ENCODE measurements at regions not wholly inside any gene's neighbourhood (a gene's known extent, or its start where the extent isn't known, plus 50 kb on each side); places are given as distances from the start of the nearest gene placed in this dataset.
"Not testable (repeated sequence)": the region's sequence is repeated elsewhere in the genome, so short reads cannot be mapped to it uniquely, and the experiment has no call there.

DNA sequence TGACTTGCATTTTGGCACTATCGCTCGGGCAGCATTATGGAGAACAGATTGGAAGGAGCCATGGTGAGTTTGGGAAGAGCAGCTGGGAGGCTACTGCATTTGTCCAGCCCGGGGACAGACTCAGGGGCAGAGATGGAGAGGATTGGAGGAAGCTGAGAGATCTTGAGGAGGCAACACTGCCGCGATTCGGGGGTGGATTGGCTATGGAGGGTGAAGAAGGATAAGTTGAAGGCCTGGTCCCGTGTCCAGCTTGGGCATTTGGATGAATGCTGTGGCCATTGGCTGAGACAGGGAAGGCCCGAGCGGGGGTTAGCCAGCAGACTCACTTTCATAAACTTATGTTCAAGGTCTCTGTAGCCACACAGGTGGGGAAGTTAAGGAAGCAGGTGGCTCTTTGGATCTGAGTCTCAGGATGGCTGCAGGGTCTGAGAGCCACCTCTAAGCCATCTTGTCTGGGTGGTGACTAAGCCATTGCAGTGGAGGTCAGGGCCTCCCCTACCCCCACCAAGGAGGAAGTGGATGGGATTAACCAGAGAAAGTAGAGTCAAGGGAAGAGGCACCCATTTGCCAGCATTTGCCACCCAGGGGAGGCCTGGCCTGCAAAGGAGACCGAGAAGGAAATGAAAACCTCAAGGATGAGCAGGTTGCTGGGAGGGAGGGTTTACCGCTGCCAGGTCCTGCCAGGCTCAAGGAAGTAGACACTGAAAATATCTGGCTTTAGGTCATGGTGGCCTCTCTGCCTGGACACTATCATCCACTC is 144.0 kb upstream of the TLE3 start:
- DNase-seq, result no peak

GRCh38 chr15:70240820-70241430 is 143.2 kb upstream of the TLE3 start:
- no peak for DNase-seq

GRCh38 chr15:70240082-70240481 is 142.4 kb upstream of the TLE3 start:
- no peak for DNase-seq

DNA sequence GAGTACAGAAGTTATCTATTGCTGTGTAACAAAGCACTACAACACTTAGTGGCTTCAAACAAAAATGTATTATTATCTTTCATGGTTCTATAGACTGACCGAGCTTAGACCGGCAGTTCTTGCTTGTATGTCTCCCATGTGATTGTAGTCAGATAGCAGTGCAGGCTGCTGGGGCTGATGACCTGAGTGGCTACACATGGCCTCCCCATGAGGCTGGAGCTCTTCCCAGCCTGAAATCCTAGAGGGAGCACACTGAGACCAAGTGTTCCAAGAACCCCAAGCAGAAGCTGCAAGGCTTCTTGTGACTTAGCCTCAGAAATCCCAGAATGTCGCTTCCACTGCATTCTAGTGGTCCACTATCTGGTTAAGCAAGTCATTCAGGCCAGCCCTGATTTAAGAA is 141.2 kb upstream of the TLE3 start:
- DNase-seq, result no peak

GRCh38 chr15:70237626-70238025 is 139.9 kb upstream of the TLE3 start:
- no peak for DNase-seq

- DNase-seq, result peak in 1 of 3 experiments; percentile 23
Measured at GRCh38 chr15:70236341-70237086, 138.8 kb upstream of the TLE3 start.

DNA sequence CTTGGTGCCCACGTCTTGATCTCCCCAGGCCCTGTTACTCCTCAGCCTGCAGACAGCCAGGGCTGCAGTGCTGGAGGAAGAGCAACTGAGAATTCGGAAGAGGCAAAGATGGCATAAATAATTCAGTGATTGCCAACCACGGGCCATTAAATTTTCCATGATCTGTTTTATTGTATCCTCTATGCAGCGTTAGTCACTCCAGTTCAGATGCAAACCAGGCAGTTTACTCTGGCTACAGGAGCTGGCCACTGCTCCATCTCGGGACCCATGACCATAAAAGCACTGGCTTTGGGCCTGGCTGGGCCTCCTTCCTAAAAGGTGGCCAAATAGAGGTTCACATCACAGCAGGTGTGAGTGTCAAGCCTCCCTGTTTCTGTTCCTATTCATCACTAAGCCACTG is 137.6 kb upstream of the TLE3 start:
- peak in 1 of 3 experiments; percentile 44 for DNase-seq

DNA sequence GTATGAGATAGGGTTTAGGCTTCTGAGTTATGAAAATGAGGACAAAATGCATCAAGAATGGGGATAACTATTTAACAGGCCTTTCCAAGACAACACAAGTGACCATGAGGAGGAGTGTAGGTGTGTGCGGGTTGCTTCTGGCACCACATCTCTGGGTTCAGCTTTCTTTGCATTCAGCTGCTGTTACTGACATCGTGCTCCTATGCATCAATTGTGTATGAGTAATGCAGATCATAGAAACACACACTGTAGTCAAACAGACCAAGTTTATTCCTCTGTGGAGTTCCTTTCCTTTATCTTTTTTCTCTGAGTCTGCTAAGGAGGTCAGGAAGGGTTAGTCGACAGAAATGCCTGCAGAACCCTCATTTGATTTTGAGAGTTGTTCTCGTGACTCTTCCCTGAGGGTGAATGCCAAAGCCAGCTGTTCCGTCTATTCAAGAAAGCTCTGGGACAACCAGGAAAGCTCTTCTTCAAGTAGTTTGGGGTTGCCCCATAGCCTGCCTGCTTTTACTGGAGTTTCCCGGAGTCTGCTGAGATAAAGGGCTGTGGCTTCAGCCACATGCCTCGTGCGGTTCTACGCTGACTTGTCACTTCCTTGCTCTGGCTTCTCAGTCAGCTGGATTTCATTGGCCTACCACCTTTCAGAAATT is 136.7 kb upstream of the TLE3 start:
- no peak for DNase-seq

GRCh38 chr15:70231484-70231883 is 133.8 kb upstream of the TLE3 start:
- no peak for DNase-seq

- not testable (repeated sequence) for DNase-seq
Measured at GRCh38 chr15:70227918-70228317, 130.2 kb upstream of the TLE3 start.

GRCh38 chr15:70227147-70227546 is 129.4 kb upstream of the TLE3 start:
- peak in 1 of 3 experiments; percentile 64 for DNase-seq

DNA sequence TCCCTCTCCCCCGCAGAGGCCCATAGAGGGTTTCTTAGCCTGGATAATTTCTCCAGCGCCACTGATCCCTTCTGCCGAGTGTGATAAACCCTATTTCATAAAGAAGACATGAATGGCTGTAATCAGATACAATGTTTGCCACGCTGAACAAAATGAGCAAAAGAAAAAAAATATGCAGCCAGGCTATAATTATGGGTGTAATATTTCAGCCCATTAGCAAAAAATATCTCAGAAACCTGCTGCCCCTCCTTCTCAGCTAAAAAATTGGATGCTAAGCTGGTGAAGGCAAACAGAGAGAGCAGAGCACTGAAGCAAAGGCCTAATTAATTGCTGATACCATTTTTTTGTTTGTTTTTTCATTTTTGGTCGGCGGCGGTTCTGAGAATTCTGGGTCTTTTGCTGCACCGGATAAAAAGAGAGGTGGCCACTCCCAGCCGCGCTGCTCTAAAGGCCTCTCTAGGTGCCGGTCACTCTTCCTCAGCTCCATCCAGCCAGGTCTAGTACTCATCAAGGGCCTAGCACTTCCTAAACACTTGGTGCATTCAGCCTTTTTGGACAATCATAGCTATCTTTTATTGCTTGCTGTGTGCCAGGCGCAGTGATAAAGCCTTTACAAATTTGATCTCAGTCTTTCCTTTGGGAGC is 128.7 kb upstream of the TLE3 start:
- peak in 2 of 3 experiments; percentile 82 to 96 for DNase-seq

DNA sequence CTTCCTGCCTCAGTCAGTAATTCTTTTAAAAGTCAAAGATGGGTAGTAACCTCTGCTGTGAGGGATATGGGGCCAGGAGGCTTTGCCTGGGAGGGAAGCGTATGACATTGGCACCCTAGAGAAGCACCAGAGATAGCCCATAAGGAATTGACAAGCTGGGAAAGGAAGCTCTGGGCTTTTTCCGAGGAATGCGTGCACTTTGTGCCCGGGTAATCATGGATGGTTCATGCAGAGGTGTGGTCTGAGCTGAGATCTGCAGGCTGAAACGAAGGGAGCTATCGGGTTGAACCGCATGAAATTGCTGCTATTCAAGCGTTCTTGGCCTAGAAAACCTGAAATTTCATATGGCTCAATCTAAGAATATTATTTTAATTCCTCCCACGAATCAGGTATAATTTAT is 127.7 kb upstream of the TLE3 start:
- no peak for DNase-seq

- DNase-seq, result peak in 1 of 3 experiments; percentile 27
Measured at GRCh38 chr15:70222606-70223005, 124.9 kb upstream of the TLE3 start.

DNA sequence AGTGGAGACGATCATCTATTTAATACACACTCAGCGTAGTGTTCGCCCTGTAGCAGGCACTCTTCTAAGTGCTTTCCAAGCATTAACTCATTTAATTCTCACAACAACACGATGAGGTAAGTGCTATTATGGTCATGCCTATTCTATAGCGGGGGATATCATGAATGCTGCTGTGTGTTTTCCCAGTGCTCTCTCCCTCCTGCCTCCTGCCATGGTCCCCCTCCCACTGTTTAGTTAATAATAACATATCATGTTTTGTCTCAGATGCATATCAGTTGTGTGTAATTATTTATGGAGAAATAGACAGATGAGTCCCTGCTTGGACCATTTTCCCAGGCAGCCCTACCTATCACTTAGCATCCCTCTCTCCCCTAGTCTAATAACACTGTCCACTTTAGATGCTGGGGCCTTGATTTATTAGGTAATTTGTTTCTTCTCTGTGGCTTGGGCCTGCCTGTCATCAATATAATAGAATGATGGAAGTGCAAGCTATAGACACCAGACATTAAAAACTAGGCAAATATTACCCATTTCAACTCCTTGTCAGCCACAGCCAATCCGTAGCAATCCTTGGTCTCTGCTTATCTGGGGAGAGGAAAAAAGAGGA is 122.9 kb upstream of the TLE3 start:
- peak in 2 of 3 experiments; percentile 85 to 97 for DNase-seq

DNA sequence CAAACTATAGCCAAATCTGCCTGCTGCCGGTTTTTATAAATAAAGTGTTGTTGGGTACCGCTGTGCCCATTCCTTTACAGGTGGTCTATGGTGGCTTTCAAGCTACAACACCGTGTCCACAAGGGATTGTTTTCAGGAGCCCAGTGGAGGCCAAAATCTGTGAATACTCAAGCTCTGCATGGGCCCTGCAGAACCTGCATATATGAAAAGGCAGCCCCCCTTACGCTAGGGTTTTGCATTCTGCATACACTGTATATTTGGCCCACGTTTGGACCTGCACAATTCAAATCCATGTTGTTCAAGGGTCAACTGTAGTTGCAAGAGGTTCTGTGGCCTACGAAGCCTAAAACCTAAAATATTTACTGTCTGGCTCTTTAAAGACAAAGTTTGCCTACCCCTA is 122.2 kb upstream of the TLE3 start:
- DNase-seq, result no peak

DNA sequence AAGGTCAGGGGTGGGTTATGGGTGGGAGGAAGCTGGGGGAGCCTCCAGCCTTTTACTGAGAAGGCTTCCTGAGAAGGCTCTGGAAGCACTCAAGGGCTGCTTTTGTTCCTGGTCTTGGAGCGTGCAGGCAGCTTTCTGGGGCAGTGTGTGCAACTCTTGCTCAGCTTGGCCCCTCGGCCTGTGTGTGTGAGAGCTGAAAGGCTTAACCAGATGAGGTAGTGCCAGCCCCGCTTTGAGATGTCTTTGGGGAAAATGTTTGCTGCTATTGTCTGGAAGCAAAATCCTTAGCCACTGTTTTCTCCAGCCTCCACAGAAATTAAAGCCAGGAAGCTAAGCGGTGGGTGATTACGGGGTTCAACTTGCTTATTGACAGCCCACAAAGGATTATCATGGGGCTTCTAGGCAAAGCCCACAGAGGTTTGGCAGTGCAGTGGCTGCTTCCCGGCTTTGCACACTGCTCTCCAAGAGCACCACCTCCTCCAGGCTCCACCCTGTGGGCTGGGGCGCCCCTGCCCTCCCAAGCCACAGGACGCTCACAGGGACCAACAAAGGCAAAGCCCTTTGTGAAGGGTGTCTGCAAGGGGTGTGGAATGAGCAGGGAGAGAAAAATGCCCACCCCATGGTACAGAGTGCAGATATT is 121.7 kb upstream of the TLE3 start:
- DNase-seq, result peak in 1 of 3 experiments; percentile 54

DNA sequence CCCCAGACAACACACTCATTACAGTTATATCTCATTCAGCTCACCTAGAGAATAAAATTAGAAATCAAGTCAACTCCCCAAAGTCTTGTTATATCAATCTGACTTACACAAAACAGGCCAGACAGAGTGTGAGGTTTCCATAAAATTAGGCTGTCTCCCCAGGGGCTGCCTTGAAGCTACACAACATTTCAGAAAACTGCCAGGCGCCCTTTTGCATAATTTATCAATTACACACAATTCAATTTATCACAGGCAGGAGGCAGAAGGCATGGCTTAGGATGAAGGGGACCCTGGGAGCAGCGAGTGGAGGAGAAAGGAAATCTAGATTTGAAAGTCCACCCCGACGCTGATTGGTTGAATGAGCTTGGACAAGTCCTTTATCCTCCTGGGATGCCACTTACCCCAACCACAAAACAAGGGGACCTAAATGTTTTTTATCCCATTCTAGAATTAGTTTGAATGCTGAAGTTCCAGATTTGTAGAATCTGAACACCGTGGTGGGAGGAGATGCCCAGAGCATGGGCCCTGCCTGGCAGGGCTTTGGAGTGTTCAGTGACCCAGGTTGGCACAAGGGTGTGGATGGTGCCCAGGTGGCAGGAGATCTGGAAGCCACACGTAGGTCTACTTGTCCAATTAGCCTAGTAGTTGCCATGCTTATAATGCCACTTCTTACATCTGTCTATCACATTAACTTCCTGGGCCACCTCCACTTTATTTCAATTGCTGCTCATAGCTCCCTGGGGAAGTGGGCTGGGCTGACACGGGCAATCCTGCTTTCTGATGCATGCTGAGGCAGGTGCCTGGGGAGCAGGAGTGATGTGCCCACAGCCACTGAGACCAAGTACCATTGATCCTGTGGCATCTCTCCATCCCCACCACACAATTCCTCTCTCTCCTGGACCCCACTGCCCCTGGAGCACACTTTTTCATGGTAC is 119.8 kb upstream of the TLE3 start:
- DNase-seq, result peak; percentile 26 to 64 (median 50)

DNA sequence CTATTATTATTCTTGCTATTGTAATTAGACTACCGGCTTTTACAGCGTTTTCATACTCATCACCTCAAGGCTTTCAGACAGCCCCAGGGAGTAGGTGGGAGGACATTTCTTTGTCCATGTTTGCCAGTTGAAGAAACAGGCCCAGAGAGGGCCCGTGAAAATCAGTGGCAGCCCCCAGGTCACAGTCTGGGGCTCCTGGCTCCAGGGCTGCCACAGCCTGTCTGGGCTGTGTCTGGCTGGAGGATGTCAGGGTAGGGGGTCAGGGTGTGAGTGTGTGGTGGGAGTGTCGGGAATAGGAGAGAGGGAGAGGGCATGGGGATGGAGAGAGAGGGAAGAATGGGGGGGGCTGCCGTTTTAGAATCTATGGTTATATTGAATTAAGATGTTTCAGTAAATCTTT is 118.2 kb upstream of the TLE3 start:
- no peak for DNase-seq

DNA sequence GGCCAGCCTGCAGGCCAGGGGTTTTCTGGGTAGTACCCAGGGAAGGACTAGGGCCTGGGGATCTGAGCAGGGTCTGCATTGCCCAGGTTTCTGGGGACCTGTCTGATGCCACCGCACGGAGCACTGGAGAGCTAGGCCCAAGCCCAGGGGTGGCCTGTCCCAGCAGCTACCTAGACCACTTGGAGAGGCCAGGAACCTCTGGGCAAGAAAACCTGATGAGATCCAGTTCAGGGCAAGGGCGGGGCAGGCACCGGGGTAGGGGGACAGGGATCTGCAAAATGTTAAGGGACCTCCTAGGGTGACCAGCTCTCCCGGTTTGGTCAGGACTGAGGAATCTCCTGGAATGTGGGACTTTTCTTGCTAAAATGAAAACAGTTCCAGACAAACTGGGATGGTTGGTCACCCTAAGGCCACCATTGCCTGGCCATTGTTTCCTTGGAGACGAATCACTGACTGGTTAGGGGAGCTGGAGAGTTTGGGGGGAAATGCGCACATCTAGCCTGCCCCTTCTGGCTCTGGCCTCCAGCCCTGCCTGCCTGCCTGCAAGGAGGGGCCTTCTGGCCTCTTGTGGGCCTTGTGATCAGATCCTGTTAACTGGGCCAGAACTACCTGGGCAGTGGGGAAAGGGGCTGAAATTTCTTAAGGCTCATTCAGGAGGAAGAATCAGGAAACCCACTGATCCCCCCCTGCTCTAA is 117.4 kb upstream of the TLE3 start:
- DNase-seq, result no peak
